ENCODE measurements at regions not wholly inside any gene's neighbourhood (a gene's known extent, or its start where the extent isn't known, plus 50 kb on each side); places are given as distances from the start of the nearest gene placed in this dataset.

- TF ChIP-seq CTCF (IDR thresholded peaks at IDR 0.05 in 2 of 3, conservative IDR thresholded peaks at IDR 0.05 in 1 of 3; ENCODE audit: insufficient read depth in 2 of 3, low read depth in 1 of 3, low read length in 3 of 3), result no peak
- no peak for TF ChIP-seq SAFB2 (IDR thresholded peaks at IDR 0.05; ENCODE audit: borderline replicate concordance, low read depth, low read length, severe bottlenecking)
- no peak for TF ChIP-seq POLR2A (conservative IDR thresholded peaks at IDR 0.05)
- no peak for TF ChIP-seq ZNF175 (CRISPR knock-in tag; IDR thresholded peaks at IDR 0.05; ENCODE audit: low read depth)
- TF ChIP-seq SFPQ (IDR thresholded peaks at IDR 0.05; ENCODE audit: low read depth, low read length), result no peak
- no peak for TF ChIP-seq ZNF639 (CRISPR knock-in tag; conservative IDR thresholded peaks at IDR 0.05 in 1 of 2, IDR thresholded peaks at IDR 0.05 in 1 of 2)
- TF ChIP-seq MAX (CRISPR knock-in tag; IDR thresholded peaks at IDR 0.05), result no peak
- no peak for TF ChIP-seq RBBP5 (IDR thresholded peaks at IDR 0.05; ENCODE audit: borderline replicate concordance, insufficient read depth, low read length, poor library complexity, severe bottlenecking)
- no peak for TF ChIP-seq CEBPG (CRISPR knock-in tag; IDR thresholded peaks at IDR 0.05)
- TF ChIP-seq CEBPG (tag; conservative IDR thresholded peaks at IDR 0.05 in 1 of 2, IDR thresholded peaks at IDR 0.05 in 1 of 2), result no peak
- no peak for TF ChIP-seq BHLHE40 (IDR thresholded peaks at IDR 0.05; ENCODE audit: low read length)
- no peak for TF ChIP-seq CHD1 (IDR thresholded peaks at IDR 0.05; ENCODE audit: low read length)
- TF ChIP-seq BMI1 (IDR thresholded peaks at IDR 0.05; ENCODE audit: low read length), result no peak
- TF ChIP-seq RBM14 (IDR thresholded peaks at IDR 0.05; ENCODE audit: borderline replicate concordance, insufficient read depth, low read depth, low read length), result no peak
Measured at GRCh38 chr2:138949517-138949916, 169.3 kb upstream of the NXPH2 start.
